HCT116 (cell line): ENCODE measurements at regions not wholly inside any gene's neighbourhood (a gene's known extent, or its start where the extent isn't known, plus 50 kb on each side); places are given as distances from the start of the nearest gene placed in this dataset.

Experiments used
- ATAC-seq: fragments of 200-7000 bp; cut with Tn5 transposase; 2 replicates; pipeline ENCODE4 v1.9.1; 2020; ENCODE audit warnings: mild to moderate bottlenecking, moderate library complexity
- BruUV-seq: library from RNA; stranded (reverse); fragments of 400-500 nt; replicated peaks from 2 replicates; lab custom pipeline; 2021; lab: Mats Ljungman, UMichigan
- CTCF ChIA-PET: fragments of 300-600 bp; sonication (Branson Sonifier 250); formaldehyde crosslinking; loops from one replicate; lab custom pipeline; 2021; ENCODE audit warnings: antibody characterized with exemption; lab: Charles Lee
- POLR2A ChIA-PET: fragments of 300-600, 350-600 bp; sonication (Branson Sonifier 250); formaldehyde crosslinking; loops from one replicate; lab custom pipeline; 2021; ENCODE audit warnings: antibody characterized with exemption; lab: Charles Lee
- RAD21 ChIA-PET, 2 experiments: fragments of 300-600 bp; sonication (Branson Sonifier 250); formaldehyde crosslinking; loops; one replicate each; lab custom pipeline; 2023; ENCODE audit warnings: low total read pairs in 2 of 2; ENCODE audit not compliant: uncharacterized antibody in 2 of 2, unreplicated experiment in 2 of 2, low non-redundant PET in 1 of 2; lab: Charles Lee
- DNase-seq: peaks from one replicate; pipeline ENCODE4 v3.0.0-alpha.2; 2010; ENCODE audit warnings: low read depth, low spot score
- H2AFZ ChIP-seq: fragments of 200-600 bp; shearing (Covaris generic), sonication (generic); 2 replicates; pipeline ENCODE4 v1.6.1; 2017; ENCODE audit warnings: low read depth, mixed run types, mixed read lengths, antibody characterized with exemption, low read length; ENCODE audit not compliant: poor library complexity, severe bottlenecking
- H3K27ac ChIP-seq: 2 replicates; pipeline ENCODE4 v1.5.1; 2012; ENCODE audit warnings: low read depth, low read length
- H3K27me3 ChIP-seq: fragments of 200-600 bp; sonication (generic); 2 replicates; pipeline ENCODE4 v1.6.1; 2016; ENCODE audit warnings: mixed run types, low read length, mixed read lengths; ENCODE audit not compliant: insufficient read depth
- H3K36me3 ChIP-seq, 2 experiments: fragments of 200-500 bp in 1 of 2; fragments of 200-600 bp in 1 of 2; sonication (Bioruptor generic) in 1 of 2; sonication (generic) in 1 of 2; 2 replicates each; pipeline versions ENCODE4 v1.5.1 to v1.6.1; 2014 to 2016; ENCODE audit warnings: low read length in 2 of 2, inconsistent platforms in 1 of 2, mixed read lengths in 1 of 2, mixed run types in 1 of 2; ENCODE audit not compliant: insufficient read depth in 2 of 2, control insufficient read depth in 1 of 2
- H3K4me1 ChIP-seq, 2 experiments: fragments of 200-600 bp in 1 of 2; sonication (generic) in 1 of 2; 2 replicates each; pipeline versions ENCODE4 v1.5.1 to v1.6.1; 2012 to 2017; ENCODE audit warnings: low read length in 2 of 2, inconsistent platforms in 1 of 2, mild to moderate bottlenecking in 1 of 2, mixed read lengths in 1 of 2, mixed run types in 1 of 2, moderate library complexity in 1 of 2; ENCODE audit not compliant: insufficient read depth in 2 of 2, control insufficient read depth in 1 of 2
- H3K4me2 ChIP-seq: fragments of 200-600 bp; sonication (generic); 2 replicates; pipeline ENCODE4 v1.6.1; 2017; ENCODE audit warnings: mixed run types, low read length, mixed read lengths
- H3K4me3 ChIP-seq, 2 experiments: fragments of 200-600 bp in 1 of 2; sonication (generic) in 1 of 2; replicated peaks in 1 of 2; 2 replicates each; pipeline ENCODE4 v1.5.1; 2011 to 2016; ENCODE audit warnings: low read length in 2 of 2, control low read depth in 1 of 2, low read depth in 1 of 2, mild to moderate bottlenecking in 1 of 2, mixed read lengths in 1 of 2, mixed run types in 1 of 2
- H3K79me2 ChIP-seq: fragments of 200-600 bp; sonication (generic); 2 replicates; pipeline ENCODE4 v1.6.1; 2017; ENCODE audit warnings: mild to moderate bottlenecking, mixed run types, low read length, moderate library complexity, mixed read lengths; ENCODE audit not compliant: insufficient read depth
- H3K9ac ChIP-seq: fragments of 200-600 bp; sonication (generic); 2 replicates; pipeline ENCODE4 v1.6.1; 2016; ENCODE audit warnings: low read length, mixed read lengths
- H3K9me2 ChIP-seq: fragments of 200-600 bp; sonication (generic), shearing (Covaris generic); 2 replicates; pipeline ENCODE4 v1.6.1; 2017; ENCODE audit warnings: mixed run types, mild to moderate bottlenecking, moderate library complexity; ENCODE audit not compliant: insufficient read depth
- H3K9me3 ChIP-seq, 2 experiments: fragments of 200-500 bp in 1 of 2; fragments of 200-600 bp in 1 of 2; sonication (Bioruptor generic) in 1 of 2; sonication (generic) in 1 of 2; 2 replicates each; pipeline ENCODE4 v1.6.1; 2014 to 2017; ENCODE audit warnings: low read length in 2 of 2, mixed read lengths in 2 of 2, inconsistent platforms in 1 of 2, low read depth in 1 of 2, mild to moderate bottlenecking in 1 of 2, mixed run types in 1 of 2, moderate library complexity in 1 of 2; ENCODE audit not compliant: control insufficient read depth in 1 of 2, insufficient read depth in 1 of 2
- H4K20me1 ChIP-seq: fragments of 200-600 bp; sonication (generic), shearing (Covaris generic); 2 replicates; pipeline ENCODE4 v1.6.1; 2017; ENCODE audit warnings: mixed run types, mild to moderate bottlenecking, moderate library complexity; ENCODE audit not compliant: insufficient read depth
- CBX3 ChIP-seq: IDR thresholded peaks from 2 replicates; pipeline ENCODE4 v1.6.1; 2012; ENCODE audit warnings: low read depth
- CEBPB ChIP-seq: IDR thresholded peaks from 2 replicates; pipeline ENCODE4 v1.6.1; 2012; ENCODE audit warnings: low read depth
- CTCF ChIP-seq, 3 experiments: fragments of 200-600 bp in 1 of 3; sonication (generic) in 1 of 3; IDR thresholded peaks in 2 of 3; conservative IDR thresholded peaks in 1 of 3; 2 replicates each; pipeline ENCODE4 v1.5.1; 2012 to 2017; ENCODE audit warnings: low read depth in 2 of 3, low read length in 2 of 3, antibody characterized with exemption in 1 of 3, borderline replicate concordance in 1 of 3, control low read depth in 1 of 3, mild to moderate bottlenecking in 1 of 3, mixed read lengths in 1 of 3, mixed run types in 1 of 3, moderate library complexity in 1 of 3; ENCODE audit not compliant: insufficient read depth in 1 of 3
- EZH2phosphoT487 ChIP-seq: fragments of 200-600 bp; IDR thresholded peaks from 2 replicates; pipeline ENCODE4 v1.6.1; 2018; ENCODE audit warnings: antibody characterized with exemption, borderline replicate concordance
- FOSL1 ChIP-seq: IDR thresholded peaks from 2 replicates; pipeline ENCODE4 v1.6.1; 2012; ENCODE audit warnings: low read depth
- POLR2A ChIP-seq: IDR thresholded peaks from 2 replicates; pipeline ENCODE4 v1.7.0; 2011; ENCODE audit warnings: borderline replicate concordance; ENCODE audit not compliant: insufficient read depth, insufficient read length; ENCODE audit errors: extremely low read depth
- RAD21 ChIP-seq: IDR thresholded peaks from 2 replicates; pipeline ENCODE4 v1.6.1; 2012; ENCODE audit warnings: low read depth, mild to moderate bottlenecking
- YY1 ChIP-seq: IDR thresholded peaks from 2 replicates; pipeline ENCODE4 v1.6.1; 2011; ENCODE audit warnings: low read length, low read depth, moderate library complexity, mild to moderate bottlenecking; ENCODE audit not compliant: insufficient replicate concordance; ENCODE audit errors: extremely low read depth
- intact Hi-C: fragments of 100-400 bp; cut with micrococcal nuclease; formaldehyde crosslinking; loops from 2 replicates; pipeline ENCODE4 v1.10.0; 2022

DNA sequence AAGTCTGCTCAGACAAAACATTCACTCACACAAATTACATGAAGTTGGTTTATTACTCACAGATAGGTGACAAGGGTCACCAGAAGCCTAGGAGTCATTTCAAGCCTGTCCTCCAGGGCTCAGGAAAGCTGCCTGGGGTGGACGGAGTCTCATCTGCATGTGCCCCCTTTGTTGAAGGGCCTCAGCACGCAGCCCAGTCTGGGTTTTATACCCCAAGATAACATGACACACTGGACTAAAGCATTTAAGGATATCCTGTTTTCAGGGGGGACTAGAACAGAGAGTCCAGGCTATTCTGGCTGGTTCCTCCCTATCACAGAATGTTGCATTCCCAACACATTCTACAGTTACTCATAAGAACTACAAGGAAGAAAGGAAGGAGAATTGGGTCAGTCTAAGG lies 164.7 kb downstream of the MREG start:
- H3K27me3 ChIP-seq = no peaks in the 10 kb centered on the region
- H3K4me2 ChIP-seq = no peak overlapping the region
- no peak for ATAC-seq
- no TSS peak for BruUV-seq
- DNase-seq = no peak
- CTCF ChIA-PET = no interaction called here
- H4K20me1 ChIP-seq = no peaks in the 10 kb centered on the region
- no peaks in the 10 kb centered on the region for H3K79me2 ChIP-seq
- H3K9me3 ChIP-seq = no peaks in the 10 kb centered on the region
- RAD21 ChIA-PET = no interaction called here
- H3K9ac ChIP-seq = no peak overlapping the region
- no peak for TF ChIP-seq RAD21
- no peak for TF ChIP-seq CEBPB
- no peak for TF ChIP-seq FOSL1
- no peak for TF ChIP-seq CBX3
- no peaks in the 10 kb centered on the region for H3K36me3 ChIP-seq
- H2AFZ ChIP-seq = no peak overlapping the region
- intact Hi-C loops = no loop called here
- no peaks in the 10 kb centered on the region for H3K9me2 ChIP-seq
- POLR2A ChIA-PET = no interaction called here
- no peak overlapping the region for H3K4me3 ChIP-seq
- H3K4me1 ChIP-seq = peaks cover 0 to 5% of the 10 kb centered on the region in 2 experiments; a peak in 1 of 4 replicates
- H3K27ac ChIP-seq = no peak overlapping the region

GRCh38 chr2:215848146-215848545 lies 165.2 kb downstream of the MREG start:
- no peak overlapping the region for H3K9ac ChIP-seq
- no peak overlapping the region for H3K27ac ChIP-seq
- ChIA-PET RAD21 (no interaction called here), CTCF (no interaction called here), POLR2A (no interaction called here)
- H3K36me3 ChIP-seq = no peaks in the 10 kb centered on the region
- intact Hi-C loops = no loop called here
- no peaks in the 10 kb centered on the region for H3K27me3 ChIP-seq
- TF ChIP-seq POLR2A = no peak
- no peak for TF ChIP-seq CTCF (IDR thresholded peaks at IDR 0.05 in 2 of 3, conservative IDR thresholded peaks at IDR 0.05 in 1 of 3; ENCODE audit: borderline replicate concordance in 1 of 3, insufficient read depth in 1 of 3, low read depth in 2 of 3, low read length in 2 of 3)
- TF ChIP-seq EZH2phosphoT487 = no peak
- no peak for TF ChIP-seq YY1
- peaks cover 0 to 10% of the 10 kb centered on the region in 2 experiments; a peak in 1 of 4 replicates for H3K4me1 ChIP-seq
- no peak for ATAC-seq
- DNase-seq = no peak
- H3K9me3 ChIP-seq = no peaks in the 10 kb centered on the region
- BruUV-seq = no TSS peak
- no peak overlapping the region for H2AFZ ChIP-seq
- no peaks in the 10 kb centered on the region for H3K79me2 ChIP-seq
- no peak overlapping the region for H3K4me2 ChIP-seq
- no peaks in the 10 kb centered on the region for H4K20me1 ChIP-seq
- no peak overlapping the region for H3K4me3 ChIP-seq
- no peaks in the 10 kb centered on the region for H3K9me2 ChIP-seq
